ENCODE measurements at regions not wholly inside any gene's neighbourhood (a gene's known extent, or its start where the extent isn't known, plus 50 kb on each side); places are given as distances from the start of the nearest gene placed in this dataset.

- TF ChIP-seq CTCF (IDR thresholded peaks at IDR 0.05) (no peak), POLR2A (IDR thresholded peaks at IDR 0.05) (no peak)
- Histone ChIP-seq H3K9me3 (no peaks in the 10 kb centered on the region), H3K4me1 (no peaks in the 10 kb centered on the region), H3K36me3 (no peaks in the 10 kb centered on the region), H3K27me3 (no peaks in the 10 kb centered on the region), H3K4me3 (no peak overlapping the region), H3K27ac (no peak overlapping the region)
- intact Hi-C loops (cut with DNase I; ENCODE audit: low total_unique reads), result no loop called here
- DNase-seq, result no peak
These were observed 86.5 kb upstream of the SLC22A11 start for GRCh38 chr11:64469288-64469687.

- Histone ChIP-seq H3K4me1 (no peaks in the 10 kb centered on the region), H3K36me3 (no peaks in the 10 kb centered on the region), H3K4me3 (no peak overlapping the region), H3K9me3 (no peaks in the 10 kb centered on the region), H3K27me3 (no peaks in the 10 kb centered on the region), H3K27ac (no peak overlapping the region)
- intact Hi-C loops (cut with DNase I; ENCODE audit: low total_unique reads), result no loop called here
- TF ChIP-seq POLR2A (IDR thresholded peaks at IDR 0.05) (no peak), CTCF (IDR thresholded peaks at IDR 0.05) (no peak)
- no peak for DNase-seq
These were observed 82.9 kb upstream of the SLC22A11 start for GRCh38 chr11:64472593-64473455.

GRCh38 chr11:64474680-64475079, 81.1 kb upstream of the SLC22A11 start:
- no peak for TF ChIP-seq CTCF (IDR thresholded peaks at IDR 0.05)
- TF ChIP-seq POLR2A (IDR thresholded peaks at IDR 0.05), result no peak
- Histone ChIP-seq H3K4me3 (no peak overlapping the region), H3K36me3 (no peaks in the 10 kb centered on the region), H3K27me3 (no peaks in the 10 kb centered on the region), H3K4me1 (no peaks in the 10 kb centered on the region), H3K27ac (no peak overlapping the region), H3K9me3 (no peaks in the 10 kb centered on the region)
- intact Hi-C loops (cut with DNase I; ENCODE audit: low total_unique reads), result no loop called here
- no peak for DNase-seq

- H3K27me3 ChIP-seq, result no peaks in the 10 kb centered on the region
- H3K4me1 ChIP-seq, result no peaks in the 10 kb centered on the region
- no peak for TF ChIP-seq POLR2A (IDR thresholded peaks at IDR 0.05)
- no peak for TF ChIP-seq CTCF (IDR thresholded peaks at IDR 0.05)
- no peak overlapping the region for H3K4me3 ChIP-seq
- H3K36me3 ChIP-seq, result no peaks in the 10 kb centered on the region
- H3K27ac ChIP-seq, result no peak overlapping the region
- intact Hi-C loops (cut with DNase I; ENCODE audit: low total_unique reads), result no loop called here
- no peak for DNase-seq
- no peaks in the 10 kb centered on the region for H3K9me3 ChIP-seq
These were observed 80.6 kb upstream of the SLC22A11 start for GRCh38 chr11:64475145-64475544.

- H3K36me3 ChIP-seq, result no peaks in the 10 kb centered on the region
- DNase-seq, result no peak
- H3K27me3 ChIP-seq, result no peaks in the 10 kb centered on the region
- TF ChIP-seq POLR2A (IDR thresholded peaks at IDR 0.05), result no peak
- TF ChIP-seq CTCF (IDR thresholded peaks at IDR 0.05), result no peak
- no peak overlapping the region for H3K27ac ChIP-seq
- H3K9me3 ChIP-seq, result no peaks in the 10 kb centered on the region
- intact Hi-C loops (cut with DNase I; ENCODE audit: low total_unique reads), result no loop called here
- no peaks in the 10 kb centered on the region for H3K4me1 ChIP-seq
- H3K4me3 ChIP-seq, result no peak overlapping the region
These were observed 78.9 kb upstream of the SLC22A11 start for GRCh38 chr11:64476881-64477280.
